ENCODE measurements at regions not wholly inside any gene's neighbourhood (a gene's known extent, or its start where the extent isn't known, plus 50 kb on each side); places are given as distances from the start of the nearest gene placed in this dataset.

GRCh38 chr20:17795501-17796071, 95.8 kb downstream of the BANF2 start:
- peak in 2 of 3 donors; percentile 73 to 96 for DNase-seq (ENCODE audit: low read depth in 2 of 3, low spot score in 2 of 3)

- DNase-seq (ENCODE audit: low read depth in 2 of 3, low spot score in 2 of 3), result no peak
These were observed 95.2 kb downstream of the BANF2 start for GRCh38 chr20:17795003-17795402.

- DNase-seq (ENCODE audit: low read depth in 2 of 3, low spot score in 2 of 3), result no peak
These were observed 94.6 kb downstream of the BANF2 start for GRCh38 chr20:17794400-17794799.

- no peak for DNase-seq (ENCODE audit: low read depth in 2 of 3, low spot score in 2 of 3)
These were observed 94.2 kb downstream of the BANF2 start for GRCh38 chr20:17793986-17794385.

GRCh38 chr20:17790296-17790695, 90.5 kb downstream of the BANF2 start:
- DNase-seq (ENCODE audit: low read depth in 2 of 3, low spot score in 2 of 3), result no peak

- DNase-seq (ENCODE audit: low read depth in 2 of 3, low spot score in 2 of 3), result no peak
These were observed 88.0 kb downstream of the BANF2 start for GRCh38 chr20:17787816-17788215.

GRCh38 chr20:17786221-17786718, 86.5 kb downstream of the BANF2 start:
- DNase-seq (ENCODE audit: low read depth in 2 of 3, low spot score in 2 of 3), result no peak
